Gastroesophageal sphincter (tissue), 4 donors: ENCODE measurements at regions not wholly inside any gene's neighbourhood (a gene's known extent, or its start where the extent isn't known, plus 50 kb on each side); places are given as distances from the start of the nearest gene placed in this dataset.

Source experiments
- ATAC-seq: fragments of 150-250 bp; one replicate; pipeline ENCODE4 v1.9.1; 2016; ENCODE audit warnings: mild to moderate bottlenecking, moderate library complexity
- H3K27ac ChIP-seq, 4 donors: fragments of 200-600 bp; sonication (generic) in 3 of 4; 1 replicate in 3 of 4; 2 replicates in 1 of 4; pipeline ENCODE4 v1.5.1; 2016 to 2019
- H3K27me3 ChIP-seq: fragments of 200-600 bp; sonication (generic); one replicate; pipeline ENCODE4 v1.5.1; 2019
- H3K36me3 ChIP-seq, 2 donors: fragments of 200-600 bp; sonication (generic); one replicate each; pipeline ENCODE4 v1.5.1; 2019; ENCODE audit warnings: control low read depth in 1 of 2
- H3K4me1 ChIP-seq, 3 donors: fragments of 200-600 bp; sonication (generic); 1 replicate in 2 of 3; 2 replicates in 1 of 3; pipeline ENCODE4 v1.5.1; 2016 to 2019; ENCODE audit warnings: control low read depth in 2 of 3
- H3K4me3 ChIP-seq, 2 donors: fragments of 200-600 bp; sonication (generic); one replicate each; pipeline ENCODE4 v1.5.1; 2019; ENCODE audit warnings: mild to moderate bottlenecking in 1 of 2, moderate library complexity in 1 of 2
- H3K9me3 ChIP-seq, 3 donors: fragments of 200-600 bp; sonication (generic); one replicate each; pipeline ENCODE4 v1.5.1; 2017 to 2019; ENCODE audit warnings: control low read depth in 2 of 3
- EP300 ChIP-seq: sonication (generic); formaldehyde crosslinking; IDR thresholded peaks from one replicate; pipeline ENCODE4 v1.6.1; 2017; ENCODE audit warnings: antibody characterized with exemption, mild to moderate bottlenecking
- POLR2A ChIP-seq, 2 donors: fragments of 450-650 bp; IDR thresholded peaks; one replicate each; pipeline ENCODE4 v1.6.1; 2017; ENCODE audit warnings: antibody characterized with exemption in 2 of 2, mild to moderate bottlenecking in 2 of 2, moderate library complexity in 1 of 2
- POLR2AphosphoS5 ChIP-seq: sonication (generic); formaldehyde crosslinking; IDR thresholded peaks from one replicate; pipeline ENCODE4 v1.6.1; 2017; ENCODE audit warnings: antibody characterized with exemption
- WGBS, 2 donors: methylation state at CpG; one replicate each; pipeline ENCODE4 v1.1.5; 2018; ENCODE audit warnings: low coverage in 1 of 2; 5-methylcytosine and 5-hydroxymethylcytosine counted together
- TF ChIP-seq, protein P1 (sequence below), 4 experiments: fragments of 200-600 bp in 2 of 4; fragments of 450-650 bp in 2 of 4; sonication (generic) in 1 of 4; IDR thresholded peaks; one replicate each; pipeline ENCODE4 v1.5.1; 2017 to 2019; ENCODE audit warnings: antibody characterized with exemption in 4 of 4, mild to moderate bottlenecking in 2 of 4, moderate library complexity in 2 of 4

DNA sequence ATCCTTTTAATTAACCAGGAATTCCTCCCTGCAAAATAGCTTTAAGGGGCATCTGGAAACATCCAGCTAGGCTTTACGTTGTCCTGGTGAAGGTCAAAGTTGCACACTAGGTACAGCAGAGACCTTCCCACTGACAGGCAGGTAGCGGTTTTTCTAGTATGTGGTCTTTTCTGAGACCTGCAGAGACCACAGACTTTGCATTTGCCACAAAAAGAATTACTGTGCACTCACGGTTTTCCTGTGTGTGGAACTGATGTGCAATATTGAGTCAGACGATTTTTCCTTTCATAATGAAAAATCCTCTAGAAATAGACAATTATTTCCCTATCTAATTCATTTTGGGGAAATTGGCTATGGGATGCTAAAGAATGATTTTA is 417.0 kb upstream of the ADAMTSL1 start:
- TF ChIP-seq, protein P1, sequence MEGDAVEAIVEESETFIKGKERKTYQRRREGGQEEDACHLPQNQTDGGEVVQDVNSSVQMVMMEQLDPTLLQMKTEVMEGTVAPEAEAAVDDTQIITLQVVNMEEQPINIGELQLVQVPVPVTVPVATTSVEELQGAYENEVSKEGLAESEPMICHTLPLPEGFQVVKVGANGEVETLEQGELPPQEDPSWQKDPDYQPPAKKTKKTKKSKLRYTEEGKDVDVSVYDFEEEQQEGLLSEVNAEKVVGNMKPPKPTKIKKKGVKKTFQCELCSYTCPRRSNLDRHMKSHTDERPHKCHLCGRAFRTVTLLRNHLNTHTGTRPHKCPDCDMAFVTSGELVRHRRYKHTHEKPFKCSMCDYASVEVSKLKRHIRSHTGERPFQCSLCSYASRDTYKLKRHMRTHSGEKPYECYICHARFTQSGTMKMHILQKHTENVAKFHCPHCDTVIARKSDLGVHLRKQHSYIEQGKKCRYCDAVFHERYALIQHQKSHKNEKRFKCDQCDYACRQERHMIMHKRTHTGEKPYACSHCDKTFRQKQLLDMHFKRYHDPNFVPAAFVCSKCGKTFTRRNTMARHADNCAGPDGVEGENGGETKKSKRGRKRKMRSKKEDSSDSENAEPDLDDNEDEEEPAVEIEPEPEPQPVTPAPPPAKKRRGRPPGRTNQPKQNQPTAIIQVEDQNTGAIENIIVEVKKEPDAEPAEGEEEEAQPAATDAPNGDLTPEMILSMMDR (IDR thresholded peaks at IDR 0.05): no peak
- TF ChIP-seq POLR2A (IDR thresholded peaks at IDR 0.05) (no peak), EP300 (no peak), POLR2AphosphoS5 (no peak)
- Histone ChIP-seq H3K4me1 (peaks cover 0 to 49% (median 5%) of the 10 kb centered on the region in 3 donors), H3K27me3 (no peaks in the 10 kb centered on the region)

GRCh38 chr9:18058564-18059442 is 415.1 kb upstream of the ADAMTSL1 start:
- Histone ChIP-seq H3K4me3 (no peak overlapping the region), H3K9me3 (no peaks in the 10 kb centered on the region), H3K27me3 (no peaks in the 10 kb centered on the region), H3K27ac (peak overlapping the region; percentile 8 to 55 (median 39)), H3K4me1 (peaks cover 0 to 53% (median 5%) of the 10 kb centered on the region in 3 donors), H3K36me3 (no peaks in the 10 kb centered on the region)
- 70 to 84% methylated on average over 2 to 3 of the region's 3 CpGs for WGBS, 2 donors
- no peak for ATAC-seq
- TF ChIP-seq POLR2A (IDR thresholded peaks at IDR 0.05) (no peak), EP300 (no peak), POLR2AphosphoS5 (no peak)
- TF ChIP-seq, protein P1 (IDR thresholded peaks at IDR 0.05): no peak

More for the DNA sequence above, 417.0 kb upstream of the ADAMTSL1 start:
- no peak for ATAC-seq
- no peak overlapping the region for H3K4me3 ChIP-seq
- H3K9me3 ChIP-seq: no peaks in the 10 kb centered on the region
- no peaks in the 10 kb centered on the region for H3K36me3 ChIP-seq
- peak overlapping the region in 2 of 4 donors; percentile 46 to 69 for H3K27ac ChIP-seq
- WGBS, 2 donors: 62 to 66% methylated on average over 4 of the region's 4 CpGs

- Histone ChIP-seq H3K27ac (peak overlapping the region in 2 of 4 donors; percentile 47 to 55), H3K4me1 (peaks cover 0 to 58% (median 5%) of the 10 kb centered on the region in 3 donors), H3K9me3 (no peaks in the 10 kb centered on the region), H3K27me3 (no peaks in the 10 kb centered on the region), H3K36me3 (no peaks in the 10 kb centered on the region), H3K4me3 (no peak overlapping the region)
- TF ChIP-seq POLR2A (IDR thresholded peaks at IDR 0.05) (no peak), POLR2AphosphoS5 (no peak), EP300 (no peak)
- TF ChIP-seq, protein P1 (IDR thresholded peaks at IDR 0.05): no peak
- ATAC-seq: no peak
- WGBS, 2 donors: 10 to 22% methylated on average over 1 of the region's 1 CpG
These were observed 414.5 kb upstream of the ADAMTSL1 start for GRCh38 chr9:18059447-18059846.

DNA sequence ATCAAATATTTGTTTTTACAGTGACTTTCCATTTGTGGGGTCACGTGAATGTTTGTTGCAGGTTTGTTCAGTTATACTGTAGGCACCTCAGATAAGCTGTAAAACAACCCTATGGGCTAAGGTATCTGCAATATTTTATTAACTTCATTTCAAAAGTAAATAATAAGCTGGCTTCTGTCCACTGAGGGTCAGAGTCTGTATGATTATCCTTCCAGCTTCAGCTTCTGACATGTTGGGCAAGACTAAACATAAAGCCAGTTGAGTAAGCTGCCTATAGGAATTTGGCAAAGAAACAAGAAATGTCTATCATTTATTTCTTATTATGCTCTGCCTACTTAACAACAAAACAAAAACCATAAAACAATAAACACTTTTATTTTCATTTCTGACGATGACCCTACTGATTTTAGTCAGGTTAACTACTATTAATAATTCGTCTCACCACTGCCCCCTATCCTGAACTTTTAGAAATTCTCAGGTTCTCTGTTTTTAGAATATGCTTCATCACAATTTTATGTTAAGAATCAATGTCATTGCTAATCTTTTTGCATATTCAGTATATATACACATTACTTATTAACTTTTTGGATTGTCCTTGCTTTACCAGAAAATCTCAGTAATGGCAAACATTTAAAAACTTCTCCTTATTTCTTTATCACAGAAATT is 413.6 kb upstream of the ADAMTSL1 start:
- ATAC-seq: no peak
- Histone ChIP-seq H3K4me1 (peaks cover 0 to 55% (median 3%) of the 10 kb centered on the region in 3 donors), H3K4me3 (no peak overlapping the region), H3K9me3 (no peaks in the 10 kb centered on the region), H3K27ac (peak overlapping the region in 1 of 4 donors; percentile 22), H3K27me3 (no peaks in the 10 kb centered on the region), H3K36me3 (no peaks in the 10 kb centered on the region)
- WGBS, 2 donors: 60 to 78% methylated on average over 3 of the region's 3 CpGs
- TF ChIP-seq, protein P1 (IDR thresholded peaks at IDR 0.05): no peak
- TF ChIP-seq POLR2A (IDR thresholded peaks at IDR 0.05) (no peak), EP300 (no peak), POLR2AphosphoS5 (no peak)
